ENCODE measurements at regions not wholly inside any gene's neighbourhood (a gene's known extent, or its start where the extent isn't known, plus 50 kb on each side); places are given as distances from the start of the nearest gene placed in this dataset.

GRCh38 chr17:68812876-68813584 lies 142.2 kb downstream of the ABCA8 start:
- no peak for DNase-seq

DNA sequence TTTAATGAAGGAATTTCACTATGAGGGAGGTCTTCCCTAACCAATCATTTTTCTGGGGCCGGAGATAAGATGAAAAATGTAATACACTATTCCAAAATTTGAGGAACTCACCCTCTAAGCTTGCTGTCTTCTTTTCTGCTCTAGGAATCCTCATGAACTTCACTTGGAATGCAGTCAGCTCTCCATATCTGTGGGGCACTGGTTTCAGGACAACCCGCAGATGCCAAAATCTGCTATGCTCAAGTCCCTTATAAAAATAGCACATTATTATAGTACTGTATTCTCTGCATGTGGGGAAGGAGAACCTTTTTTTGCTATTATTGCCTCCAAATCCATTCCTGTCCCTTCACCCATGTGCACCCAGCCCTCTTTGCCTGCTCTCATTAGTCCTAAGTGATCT lies 146.0 kb downstream of the ABCA8 start:
- DNase-seq: no peak

- no peak for DNase-seq
Observed at GRCh38 chr17:68807998-68808772, 147.0 kb downstream of the ABCA8 start.

DNA sequence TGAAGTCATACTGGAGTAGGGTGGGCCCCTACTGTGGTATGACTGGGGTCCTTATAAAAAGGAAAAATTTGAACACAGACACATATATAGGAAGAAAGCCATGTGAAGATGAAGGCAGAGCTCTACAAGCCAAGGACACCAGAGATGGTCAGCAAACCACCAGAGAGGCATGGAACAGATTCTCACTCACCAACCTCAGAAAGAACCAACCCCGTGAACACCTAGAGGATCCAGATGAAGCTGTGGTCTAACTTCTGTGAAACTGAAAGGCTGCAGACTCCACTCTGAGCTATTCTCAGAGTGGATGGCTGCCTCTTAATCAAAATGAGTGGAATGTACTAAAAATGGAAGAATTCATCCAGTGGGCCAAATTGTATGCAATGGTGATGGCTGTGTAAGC lies 149.6 kb downstream of the ABCA8 start:
- no peak for DNase-seq

- no peak for DNase-seq
Observed at GRCh38 chr17:68804777-68805520, 150.2 kb downstream of the ABCA8 start.

DNA sequence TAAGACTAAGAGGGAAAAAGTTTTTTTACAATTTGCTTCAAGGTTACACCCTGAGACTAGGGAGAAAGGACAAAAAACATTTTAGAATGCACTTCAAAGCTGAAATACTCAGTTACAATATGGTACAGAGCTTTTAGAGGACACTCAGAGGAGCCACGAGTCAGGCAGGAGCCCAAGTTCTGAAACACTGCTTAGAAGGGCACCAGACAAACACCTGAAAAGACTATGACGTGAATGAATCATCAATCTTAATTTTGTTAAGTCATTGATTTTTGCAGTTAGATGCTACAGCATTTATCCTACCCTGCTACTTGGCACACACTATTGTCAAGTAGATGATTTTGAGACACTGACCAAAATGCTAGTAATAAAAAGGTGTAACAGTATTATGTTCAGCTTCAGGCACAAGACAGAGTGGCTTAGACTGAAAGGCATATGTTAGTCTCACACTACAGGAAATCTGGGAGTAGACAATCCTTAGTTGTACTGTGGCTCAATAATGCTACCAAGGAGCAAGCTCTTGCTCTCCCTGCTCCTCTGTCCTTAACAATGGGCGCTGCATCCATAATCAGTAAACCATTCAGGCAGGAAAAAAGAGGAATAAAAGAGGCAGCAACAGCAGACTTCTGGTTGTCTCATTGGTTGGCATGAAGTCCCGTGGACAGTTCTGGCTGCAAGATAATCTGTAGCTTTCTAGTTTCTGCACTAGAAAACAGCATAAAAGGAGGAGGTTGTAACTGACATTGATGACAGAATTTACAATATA lies 151.8 kb downstream of the ABCA8 start:
- DNase-seq: no peak

DNA sequence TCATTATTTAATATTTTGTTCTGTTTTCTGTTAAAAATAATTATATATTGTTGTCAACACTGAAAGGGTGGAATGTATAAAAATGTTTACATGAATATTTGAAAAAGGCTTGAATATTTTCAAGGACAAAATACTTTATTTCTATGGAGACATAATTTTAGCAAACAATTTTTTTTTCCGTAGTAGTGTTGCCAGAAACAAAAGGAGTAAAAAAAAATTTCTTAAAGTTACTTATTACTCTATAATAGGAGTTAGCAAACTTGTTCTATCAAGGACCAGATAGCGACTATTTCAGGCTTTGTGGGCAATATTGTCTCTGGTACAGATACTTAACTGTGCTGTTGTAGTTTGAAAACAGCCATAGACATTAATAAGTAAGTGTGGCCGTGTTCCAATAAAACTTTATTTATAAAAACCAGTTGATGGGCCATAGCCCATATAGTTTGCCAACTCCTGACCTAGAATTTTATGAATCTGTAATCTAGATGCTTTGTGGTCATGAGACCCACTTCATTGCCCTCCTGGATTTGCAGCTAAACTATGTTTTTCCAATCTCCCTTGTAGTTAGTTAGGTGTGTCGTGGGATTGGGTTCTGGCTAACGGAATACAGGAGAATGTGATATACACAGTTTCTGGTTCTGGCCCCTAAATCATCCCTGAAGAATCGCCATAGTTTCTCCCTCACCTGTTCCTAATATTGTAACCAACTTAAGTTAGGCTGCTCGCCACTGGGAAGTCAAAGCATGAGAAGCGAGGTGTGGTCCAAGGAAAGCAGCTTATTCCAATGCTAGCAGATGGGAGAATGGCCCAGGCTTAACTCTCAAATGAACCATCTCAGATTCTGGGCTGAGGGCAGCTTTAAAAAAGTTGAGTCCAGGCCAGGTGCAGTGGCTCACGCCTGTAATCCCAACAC lies 153.6 kb downstream of the ABCA8 start:
- DNase-seq: no peak

DNA sequence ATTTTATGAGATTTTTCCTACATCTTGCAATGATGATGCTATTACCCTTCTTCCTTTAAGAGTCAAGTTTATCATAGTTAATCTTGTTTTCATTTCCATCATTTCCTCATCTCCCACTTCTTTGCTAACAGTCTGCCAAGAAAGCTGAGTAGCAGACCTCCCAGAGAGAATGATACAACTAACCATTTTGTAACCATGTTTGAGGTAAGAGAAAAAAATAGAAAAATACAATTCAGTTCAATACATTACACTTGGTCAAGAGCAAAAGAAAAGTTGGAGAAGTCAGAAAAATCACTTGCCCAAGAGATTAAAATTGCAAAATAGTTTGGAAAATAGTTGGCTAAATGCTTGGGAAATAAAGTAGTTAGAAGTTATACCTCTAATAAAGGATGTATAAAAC lies 154.4 kb downstream of the ABCA8 start:
- no peak for DNase-seq

GRCh38 chr17:68794636-68795434 lies 160.4 kb downstream of the ABCA8 start:
- DNase-seq: no peak

DNA sequence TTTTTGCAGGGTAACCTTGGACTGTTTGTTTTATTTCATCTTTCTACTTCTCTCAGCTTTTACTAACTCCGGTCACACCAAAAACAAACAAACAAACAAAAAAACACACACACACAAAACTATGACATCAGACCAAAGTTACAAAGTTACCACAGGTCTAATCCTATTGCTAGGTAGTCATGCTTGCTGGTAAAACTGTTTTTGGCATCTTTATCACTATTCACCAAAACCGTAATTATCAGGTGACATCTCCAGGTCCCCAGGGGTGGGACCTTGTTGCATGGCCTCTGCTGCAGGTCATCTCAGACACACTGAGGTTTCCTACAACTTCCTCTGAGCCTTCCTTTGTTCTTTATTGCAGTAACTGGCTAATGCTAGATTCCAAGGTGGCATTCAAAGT lies 162.3 kb downstream of the ABCA8 start:
- no peak for DNase-seq

- DNase-seq: no peak
Observed at GRCh38 chr17:68792042-68792685, 163.0 kb downstream of the ABCA8 start.

DNA sequence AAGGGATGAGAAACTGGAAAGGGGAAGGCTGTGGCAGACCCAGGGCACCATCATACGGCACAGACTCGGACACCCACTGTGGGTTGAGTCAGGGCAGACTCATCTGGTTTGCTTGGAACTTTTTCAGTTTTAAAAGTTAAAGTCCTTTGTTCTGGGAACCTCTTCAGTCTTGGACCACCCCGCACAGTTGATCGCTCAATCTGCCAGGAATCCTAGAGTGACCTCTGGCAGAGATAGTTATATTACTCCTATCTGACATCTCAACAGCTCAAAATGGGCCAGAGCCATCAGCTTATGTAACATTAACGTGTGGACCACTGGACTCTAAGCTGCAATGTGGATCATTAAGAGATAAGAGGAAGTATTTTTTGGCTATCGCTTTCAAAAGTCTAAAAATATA lies 164.3 kb downstream of the ABCA8 start:
- no peak for DNase-seq

- no peak for DNase-seq
Observed at GRCh38 chr17:68790492-68790891, 164.7 kb downstream of the ABCA8 start.

GRCh38 chr17:68789203-68789962 lies 165.8 kb downstream of the ABCA8 start:
- no peak for DNase-seq

DNA sequence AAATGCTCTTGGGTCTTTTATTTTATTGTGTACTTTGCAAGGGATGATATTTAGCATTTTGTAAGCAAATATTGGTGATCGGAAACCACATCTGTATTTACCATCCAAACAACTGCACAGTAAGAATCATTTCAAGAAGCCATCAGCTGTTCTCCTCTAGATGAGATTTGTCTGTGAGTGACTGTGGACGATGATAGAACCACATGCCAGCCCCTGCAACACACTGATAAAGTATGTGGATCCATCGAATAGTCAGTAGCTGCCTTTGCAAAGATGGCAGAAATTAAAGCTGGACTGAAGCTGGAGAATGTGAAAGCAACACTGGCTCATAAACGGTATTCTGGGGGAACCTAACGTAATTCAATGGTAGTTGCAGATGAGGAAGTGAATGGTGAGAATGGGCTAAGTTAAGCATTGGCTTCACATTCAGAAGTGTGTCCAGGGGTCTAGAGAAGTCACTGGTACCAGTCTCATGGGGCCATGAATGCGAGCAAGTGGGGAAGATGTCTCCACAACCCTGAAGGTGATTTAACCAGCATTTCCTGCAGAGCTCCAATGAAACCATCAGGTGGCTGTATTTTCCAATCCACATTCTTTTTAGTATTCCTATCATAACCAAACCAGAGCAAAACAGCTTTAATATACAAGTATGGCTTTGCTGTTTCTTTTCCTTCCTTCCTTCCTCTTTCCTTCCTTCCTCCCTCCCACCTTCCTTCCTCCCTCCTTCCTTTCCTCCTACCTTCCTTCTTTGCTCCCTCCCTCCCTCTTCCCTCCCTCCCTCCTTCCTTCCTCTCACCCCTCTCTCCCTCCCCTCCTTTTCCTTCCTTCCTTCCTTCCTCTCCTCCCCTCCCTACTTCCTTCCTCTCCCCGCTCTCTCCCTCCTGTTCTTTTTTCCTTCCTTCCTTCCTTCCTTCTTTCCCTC lies 169.4 kb downstream of the ABCA8 start:
- no peak for DNase-seq

- DNase-seq: no peak
Observed at GRCh38 chr17:68784431-68784830, 170.8 kb downstream of the ABCA8 start.

GRCh38 chr17:68783861-68784260 lies 171.3 kb downstream of the ABCA8 start:
- DNase-seq: no peak

DNA sequence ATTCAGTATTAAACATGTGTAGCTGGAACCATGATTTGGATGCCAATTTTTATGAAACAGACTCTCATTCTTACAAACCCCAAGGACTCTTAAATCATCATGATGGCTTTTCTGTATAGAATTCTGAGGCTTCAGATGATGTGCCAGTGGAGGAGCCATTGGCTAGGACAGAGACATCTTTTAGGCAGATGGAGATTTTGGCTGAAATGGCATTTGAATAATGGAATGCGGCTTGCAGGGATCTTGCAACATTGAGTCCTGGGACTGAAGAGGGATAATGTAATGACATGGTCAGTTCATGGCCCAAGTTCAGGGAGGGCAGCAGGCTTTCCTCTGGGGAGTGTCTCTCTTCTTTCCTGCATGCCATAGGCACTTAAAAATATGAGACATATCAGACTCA lies 172.4 kb downstream of the ABCA8 start:
- DNase-seq: no peak

DNA sequence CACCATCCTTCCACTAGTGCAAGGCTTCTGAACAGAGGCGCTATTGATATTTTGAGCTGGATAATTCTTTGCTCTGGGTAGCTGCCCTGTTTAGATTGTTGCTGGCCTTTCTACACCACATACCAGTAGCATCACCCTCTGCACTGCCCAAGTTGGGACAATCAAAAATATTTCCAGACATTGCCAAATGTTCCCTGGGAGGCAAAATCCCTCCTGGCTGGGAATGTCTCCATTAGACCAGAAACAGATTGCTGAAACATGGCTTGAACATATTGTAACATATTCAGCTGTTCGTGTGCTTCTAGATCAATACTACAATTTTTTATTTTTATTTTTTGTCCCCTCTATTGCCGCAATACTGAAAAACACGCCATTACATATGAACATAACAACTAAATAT lies 174.6 kb downstream of the ABCA8 start:
- no peak for DNase-seq

All from NCI-H1417 treated with DMSO at 0.1 percent for 48 hours (cell line).